ENCODE measurements at regions not wholly inside any gene's neighbourhood (a gene's known extent, or its start where the extent isn't known, plus 50 kb on each side); places are given as distances from the start of the nearest gene placed in this dataset.

GRCh38 chr19:29088761-29089160 lies 124.2 kb downstream of the UQCRFS1 start:
- no CpG with 5 or more reads among the region's 9 CpGs for WGBS (ENCODE audit: extremely low coverage, insufficient coverage, low lambda C conversion rate)
- no peak overlapping the region for H3K27ac ChIP-seq (ENCODE audit: low read depth, low read length)
- DNase-seq: no peak

GRCh38 chr19:29086646-29087045 lies 126.3 kb downstream of the UQCRFS1 start:
- H3K4me1 ChIP-seq (ENCODE audit: control insufficient read depth, low read depth, low read length): no peaks in the 10 kb centered on the region
- no peak overlapping the region for H2BK5ac ChIP-seq (ENCODE audit: low read length)
- no peak for DNase-seq
- no peak overlapping the region for H3K4ac ChIP-seq (ENCODE audit: low read depth, low read length)
- H3K9ac ChIP-seq (ENCODE audit: low read length): no peak overlapping the region
- H2BK15ac ChIP-seq (replicated peaks; ENCODE audit: low read depth): no peak overlapping the region
- no CpG with 5 or more reads among the region's 10 CpGs for WGBS (ENCODE audit: extremely low coverage, insufficient coverage, low lambda C conversion rate)
- no peak overlapping the region for H2BK120ac ChIP-seq (ENCODE audit: low read depth, low read length)
- H3K27ac ChIP-seq (ENCODE audit: low read depth, low read length): no peak overlapping the region
- H3K18ac ChIP-seq (ENCODE audit: low read length): no peak overlapping the region
- H3K36me3 ChIP-seq (ENCODE audit: control insufficient read depth, insufficient read depth, low read length): no peaks in the 10 kb centered on the region
- no peak overlapping the region for H4K8ac ChIP-seq (ENCODE audit: low read depth, low read length)
- H3K4me3 ChIP-seq (ENCODE audit: low read length): no peak overlapping the region
- no peak overlapping the region for H4K5ac ChIP-seq (ENCODE audit: low read length)
- no peak overlapping the region for H3K23ac ChIP-seq (ENCODE audit: low read length)
- H3K79me1 ChIP-seq (ENCODE audit: low read length): no peaks in the 10 kb centered on the region
- no peak overlapping the region for H3K56ac ChIP-seq (ENCODE audit: low read length)
- no peak overlapping the region for H2AK5ac ChIP-seq (ENCODE audit: low read length)
- H3K4me2 ChIP-seq (ENCODE audit: low read length): no peak overlapping the region
- no peaks in the 10 kb centered on the region for H3K79me2 ChIP-seq (ENCODE audit: control insufficient read depth, insufficient read depth, low read length)
- no peaks in the 10 kb centered on the region for H3K27me3 ChIP-seq (ENCODE audit: insufficient read depth, low read length, poor library complexity)

More at GRCh38 chr19:29088761-29089160, 124.2 kb downstream of the UQCRFS1 start:
- no peak overlapping the region for H2AK5ac ChIP-seq (ENCODE audit: low read length)
- no peak overlapping the region for H3K4ac ChIP-seq (ENCODE audit: low read depth, low read length)
- no peak overlapping the region for H3K4me3 ChIP-seq (ENCODE audit: low read length)
- no peak overlapping the region for H2BK15ac ChIP-seq (replicated peaks; ENCODE audit: low read depth)
- H3K23ac ChIP-seq (ENCODE audit: low read length): no peak overlapping the region
- H3K36me3 ChIP-seq (ENCODE audit: control insufficient read depth, insufficient read depth, low read length): no peaks in the 10 kb centered on the region
- no peaks in the 10 kb centered on the region for H3K79me1 ChIP-seq (ENCODE audit: low read length)
- no peak overlapping the region for H4K8ac ChIP-seq (ENCODE audit: low read depth, low read length)
- H3K27me3 ChIP-seq (ENCODE audit: insufficient read depth, low read length, poor library complexity): no peaks in the 10 kb centered on the region
- no peak overlapping the region for H3K9ac ChIP-seq (ENCODE audit: low read length)
- H3K56ac ChIP-seq (ENCODE audit: low read length): no peak overlapping the region
- H3K4me1 ChIP-seq (ENCODE audit: control insufficient read depth, low read depth, low read length): no peaks in the 10 kb centered on the region
- H4K5ac ChIP-seq (ENCODE audit: low read length): no peak overlapping the region
- H2BK5ac ChIP-seq (ENCODE audit: low read length): no peak overlapping the region
- H3K4me2 ChIP-seq (ENCODE audit: low read length): no peak overlapping the region
- H3K79me2 ChIP-seq (ENCODE audit: control insufficient read depth, insufficient read depth, low read length): no peaks in the 10 kb centered on the region
- H2BK120ac ChIP-seq (ENCODE audit: low read depth, low read length): no peak overlapping the region
- H3K18ac ChIP-seq (ENCODE audit: low read length): no peak overlapping the region

GRCh38 chr19:29086182-29086581 lies 126.8 kb downstream of the UQCRFS1 start:
- Histone ChIP-seq H3K79me2 (ENCODE audit: control insufficient read depth, insufficient read depth, low read length) (no peaks in the 10 kb centered on the region), H3K9ac (ENCODE audit: low read length) (no peak overlapping the region), H3K27ac (ENCODE audit: low read depth, low read length) (no peak overlapping the region), H3K4me1 (ENCODE audit: control insufficient read depth, low read depth, low read length) (no peaks in the 10 kb centered on the region), H4K8ac (ENCODE audit: low read depth, low read length) (no peak overlapping the region), H2BK5ac (ENCODE audit: low read length) (no peak overlapping the region), H3K23ac (ENCODE audit: low read length) (no peak overlapping the region), H3K4me2 (ENCODE audit: low read length) (no peak overlapping the region), H3K4me3 (ENCODE audit: low read length) (no peak overlapping the region), H3K56ac (ENCODE audit: low read length) (no peak overlapping the region), H3K18ac (ENCODE audit: low read length) (no peak overlapping the region), H4K5ac (ENCODE audit: low read length) (no peak overlapping the region), H2BK15ac (replicated peaks; ENCODE audit: low read depth) (no peak overlapping the region), H3K36me3 (ENCODE audit: control insufficient read depth, insufficient read depth, low read length) (no peaks in the 10 kb centered on the region), H3K27me3 (ENCODE audit: insufficient read depth, low read length, poor library complexity) (no peaks in the 10 kb centered on the region), H2AK5ac (ENCODE audit: low read length) (no peak overlapping the region), H3K4ac (ENCODE audit: low read depth, low read length) (no peak overlapping the region), H3K79me1 (ENCODE audit: low read length) (no peaks in the 10 kb centered on the region), H2BK120ac (ENCODE audit: low read depth, low read length) (no peak overlapping the region)
- WGBS (ENCODE audit: extremely low coverage, insufficient coverage, low lambda C conversion rate): no CpG with 5 or more reads among the region's 7 CpGs
- DNase-seq: no peak

- no peak overlapping the region for H3K56ac ChIP-seq (ENCODE audit: low read length)
- H4K5ac ChIP-seq (ENCODE audit: low read length): no peak overlapping the region
- no peaks in the 10 kb centered on the region for H3K79me2 ChIP-seq (ENCODE audit: control insufficient read depth, insufficient read depth, low read length)
- H3K27ac ChIP-seq (ENCODE audit: low read depth, low read length): no peak overlapping the region
- no peak overlapping the region for H3K18ac ChIP-seq (ENCODE audit: low read length)
- no peaks in the 10 kb centered on the region for H3K36me3 ChIP-seq (ENCODE audit: control insufficient read depth, insufficient read depth, low read length)
- no peak overlapping the region for H3K4ac ChIP-seq (ENCODE audit: low read depth, low read length)
- H3K9ac ChIP-seq (ENCODE audit: low read length): no peak overlapping the region
- WGBS (ENCODE audit: extremely low coverage, insufficient coverage, low lambda C conversion rate): no CpG with 5 or more reads among the region's 3 CpGs
- no peaks in the 10 kb centered on the region for H3K4me1 ChIP-seq (ENCODE audit: control insufficient read depth, low read depth, low read length)
- no peak overlapping the region for H2BK15ac ChIP-seq (replicated peaks; ENCODE audit: low read depth)
- no peak for DNase-seq
- H3K23ac ChIP-seq (ENCODE audit: low read length): no peak overlapping the region
- no peak overlapping the region for H4K8ac ChIP-seq (ENCODE audit: low read depth, low read length)
- no peaks in the 10 kb centered on the region for H3K27me3 ChIP-seq (ENCODE audit: insufficient read depth, low read length, poor library complexity)
- no peaks in the 10 kb centered on the region for H3K79me1 ChIP-seq (ENCODE audit: low read length)
- no peak overlapping the region for H2AK5ac ChIP-seq (ENCODE audit: low read length)
- no peak overlapping the region for H3K4me3 ChIP-seq (ENCODE audit: low read length)
- no peak overlapping the region for H2BK5ac ChIP-seq (ENCODE audit: low read length)
- no peak overlapping the region for H3K4me2 ChIP-seq (ENCODE audit: low read length)
- H2BK120ac ChIP-seq (ENCODE audit: low read depth, low read length): no peak overlapping the region
Observed at GRCh38 chr19:29085630-29086029, 127.3 kb downstream of the UQCRFS1 start.

GRCh38 chr19:29085206-29085605 lies 127.7 kb downstream of the UQCRFS1 start:
- no peak overlapping the region for H3K56ac ChIP-seq (ENCODE audit: low read length)
- no peak overlapping the region for H2BK120ac ChIP-seq (ENCODE audit: low read depth, low read length)
- H3K9ac ChIP-seq (ENCODE audit: low read length): no peak overlapping the region
- H3K4me3 ChIP-seq (ENCODE audit: low read length): no peak overlapping the region
- H3K4ac ChIP-seq (ENCODE audit: low read depth, low read length): no peak overlapping the region
- no peak overlapping the region for H3K27ac ChIP-seq (ENCODE audit: low read depth, low read length)
- H4K8ac ChIP-seq (ENCODE audit: low read depth, low read length): no peak overlapping the region
- H2BK15ac ChIP-seq (replicated peaks; ENCODE audit: low read depth): no peak overlapping the region
- H3K79me1 ChIP-seq (ENCODE audit: low read length): no peaks in the 10 kb centered on the region
- no peaks in the 10 kb centered on the region for H3K27me3 ChIP-seq (ENCODE audit: insufficient read depth, low read length, poor library complexity)
- no peak overlapping the region for H3K23ac ChIP-seq (ENCODE audit: low read length)
- no peak overlapping the region for H2AK5ac ChIP-seq (ENCODE audit: low read length)
- no peak for DNase-seq
- no peaks in the 10 kb centered on the region for H3K79me2 ChIP-seq (ENCODE audit: control insufficient read depth, insufficient read depth, low read length)
- no peak overlapping the region for H3K18ac ChIP-seq (ENCODE audit: low read length)
- no peaks in the 10 kb centered on the region for H3K36me3 ChIP-seq (ENCODE audit: control insufficient read depth, insufficient read depth, low read length)
- no peaks in the 10 kb centered on the region for H3K4me1 ChIP-seq (ENCODE audit: control insufficient read depth, low read depth, low read length)
- no peak overlapping the region for H4K5ac ChIP-seq (ENCODE audit: low read length)
- no peak overlapping the region for H2BK5ac ChIP-seq (ENCODE audit: low read length)
- H3K4me2 ChIP-seq (ENCODE audit: low read length): no peak overlapping the region
- no CpG with 5 or more reads among the region's 5 CpGs for WGBS (ENCODE audit: extremely low coverage, insufficient coverage, low lambda C conversion rate)

- DNase-seq: peak; percentile 40
Observed at GRCh38 chr19:29084266-29084665, 128.7 kb downstream of the UQCRFS1 start.

More at GRCh38 chr19:29084266-29084665, 128.7 kb downstream of the UQCRFS1 start:
- WGBS (ENCODE audit: extremely low coverage, insufficient coverage, low lambda C conversion rate): no CpG with 5 or more reads among the region's 9 CpGs
- H2BK15ac ChIP-seq (replicated peaks; ENCODE audit: low read depth): no peak overlapping the region
- no peak overlapping the region for H3K4ac ChIP-seq (ENCODE audit: low read depth, low read length)
- no peaks in the 10 kb centered on the region for H3K27me3 ChIP-seq (ENCODE audit: insufficient read depth, low read length, poor library complexity)
- H4K8ac ChIP-seq (ENCODE audit: low read depth, low read length): no peak overlapping the region
- no peak overlapping the region for H3K23ac ChIP-seq (ENCODE audit: low read length)
- no peak overlapping the region for H3K27ac ChIP-seq (ENCODE audit: low read depth, low read length)
- no peaks in the 10 kb centered on the region for H3K79me2 ChIP-seq (ENCODE audit: control insufficient read depth, insufficient read depth, low read length)
- no peaks in the 10 kb centered on the region for H3K36me3 ChIP-seq (ENCODE audit: control insufficient read depth, insufficient read depth, low read length)
- H2AK5ac ChIP-seq (ENCODE audit: low read length): no peak overlapping the region
- H2BK120ac ChIP-seq (ENCODE audit: low read depth, low read length): no peak overlapping the region
- H3K79me1 ChIP-seq (ENCODE audit: low read length): no peaks in the 10 kb centered on the region
- no peak overlapping the region for H4K5ac ChIP-seq (ENCODE audit: low read length)
- H2BK5ac ChIP-seq (ENCODE audit: low read length): no peak overlapping the region
- H3K4me1 ChIP-seq (ENCODE audit: control insufficient read depth, low read depth, low read length): no peaks in the 10 kb centered on the region
- no peak overlapping the region for H3K18ac ChIP-seq (ENCODE audit: low read length)
- no peak overlapping the region for H3K9ac ChIP-seq (ENCODE audit: low read length)
- H3K4me2 ChIP-seq (ENCODE audit: low read length): no peak overlapping the region
- no peak overlapping the region for H3K56ac ChIP-seq (ENCODE audit: low read length)
- H3K4me3 ChIP-seq (ENCODE audit: low read length): no peak overlapping the region

Measured in mesendoderm (in vitro differentiated cells).